Posterior vena cava (tissue), 2 donors: ENCODE measurements at regions not wholly inside any gene's neighbourhood (a gene's known extent, or its start where the extent isn't known, plus 50 kb on each side); places are given as distances from the start of the nearest gene placed in this dataset.
"Not testable (repeated sequence)": the region's sequence is repeated elsewhere in the genome, so short reads cannot be mapped to it uniquely, and the experiment has no call there.

ENCODE experiments used
- DNase-seq: peaks from one replicate; pipeline ENCODE4 v3.0.0-alpha.2; 2020; ENCODE audit warnings: low spot score
- intact Hi-C, 2 donors: fragments of 100-400 bp; cut with DNase I; formaldehyde crosslinking; loops; one replicate each; pipeline versions ENCODE4 v1.14.1 to v1.14.2; 2022 to 2023
- donor health status: DM: yes; HTN: yes; CAD: no.
- donor health status: DM: yes; HTN: yes; CAD: no.

- intact Hi-C loops, DNase-seq: not testable (repeated sequence)
These were observed 152.9 kb upstream of the CCDC196 start for GRCh38 chr14:66333293-66333692.

- intact Hi-C loops = no loop called here
These were observed 144.9 kb upstream of the CCDC196 start for GRCh38 chr14:66341239-66341638.

GRCh38 chr14:66345986-66346385 is 140.2 kb upstream of the CCDC196 start:
- DNase-seq = no peak
- intact Hi-C loops = no loop called here

More at GRCh38 chr14:66341239-66341638, 144.9 kb upstream of the CCDC196 start:
- no peak for DNase-seq

- intact Hi-C loops = no loop called here
- no peak for DNase-seq
These were observed 134.9 kb upstream of the CCDC196 start for GRCh38 chr14:66351310-66351709.

- intact Hi-C loops = no loop called here
- no peak for DNase-seq
These were observed 126.7 kb upstream of the CCDC196 start for GRCh38 chr14:66359500-66359899.

GRCh38 chr14:66360366-66360926 is 125.7 kb upstream of the CCDC196 start:
- intact Hi-C loops = no loop called here
- no peak for DNase-seq

GRCh38 chr14:66361013-66361412 is 125.2 kb upstream of the CCDC196 start:
- intact Hi-C loops = no loop called here
- DNase-seq = no peak

GRCh38 chr14:66365388-66365787 is 120.8 kb upstream of the CCDC196 start:
- intact Hi-C loops = no loop called here
- no peak for DNase-seq

GRCh38 chr14:66369157-66369697 is 116.9 kb upstream of the CCDC196 start:
- intact Hi-C loops = no loop called here
- no peak for DNase-seq

- no peak for DNase-seq
- intact Hi-C loops = no loop called here
These were observed 114.4 kb upstream of the CCDC196 start for GRCh38 chr14:66371776-66372175.

- DNase-seq = no peak
- intact Hi-C loops = no loop called here
These were observed 110.9 kb upstream of the CCDC196 start for GRCh38 chr14:66375046-66375964.

- no peak for DNase-seq
- intact Hi-C loops = no loop called here
These were observed 108.6 kb upstream of the CCDC196 start for GRCh38 chr14:66377574-66377973.

- no peak for DNase-seq
- intact Hi-C loops = no loop called here
These were observed 107.3 kb upstream of the CCDC196 start for GRCh38 chr14:66378712-66379505.

- intact Hi-C loops = no loop called here
- no peak for DNase-seq
These were observed 106.0 kb upstream of the CCDC196 start for GRCh38 chr14:66380143-66380542.

- intact Hi-C loops = no loop called here
- no peak for DNase-seq
These were observed 104.4 kb upstream of the CCDC196 start for GRCh38 chr14:66381755-66382154.

GRCh38 chr14:66383257-66383656 is 102.9 kb upstream of the CCDC196 start:
- intact Hi-C loops = no loop called here
- DNase-seq = no peak

- DNase-seq = no peak
- intact Hi-C loops = no loop called here
These were observed 102.4 kb upstream of the CCDC196 start for GRCh38 chr14:66383771-66384170.

- intact Hi-C loops = no loop called here
- no peak for DNase-seq
These were observed 97.7 kb upstream of the CCDC196 start for GRCh38 chr14:66388516-66388915.

GRCh38 chr14:66389481-66389880 is 96.7 kb upstream of the CCDC196 start:
- DNase-seq = no peak
- intact Hi-C loops = no loop called here

GRCh38 chr14:66395300-66395699 is 90.9 kb upstream of the CCDC196 start:
- DNase-seq = no peak
- intact Hi-C loops = no loop called here
